SK-N-SH (cell line): ENCODE measurements at regions not wholly inside any gene's neighbourhood (a gene's known extent, or its start where the extent isn't known, plus 50 kb on each side); places are given as distances from the start of the nearest gene placed in this dataset.

Source experiments
- CTCF ChIA-PET: fragments of 300-600, 350-600 bp; formaldehyde crosslinking; extraction: SDS; loops from one replicate; lab custom pipeline; 2021; lab: Yijun Ruan, JAX
- POLR2A ChIA-PET: fragments of 350-600 bp; sonication (Branson Sonifier 250); formaldehyde crosslinking; extraction: SDS; loops from one replicate; lab custom pipeline; 2020; ENCODE audit warnings: antibody characterized with exemption, inconsistent platforms; lab: Yijun Ruan, JAX
- DNase-seq: peaks from one replicate; pipeline ENCODE4 v3.0.0; 2012
- H2AFZ ChIP-seq: fragments of 200-600 bp; sonication (generic); 2 replicates; pipeline ENCODE4 v1.8.1; 2016; ENCODE audit warnings: antibody characterized with exemption, mild to moderate bottlenecking, low read depth
- H3F3A ChIP-seq: fragments of 200-600 bp; sonication (generic); replicated peaks from 2 replicates; pipeline ENCODE3; 2016; ENCODE audit warnings: antibody characterized with exemption, mild to moderate bottlenecking; ENCODE audit not compliant: insufficient read depth
- H3K27ac ChIP-seq, 2 experiments: fragments of 200-500 bp in 1 of 2; fragments of 200-600 bp in 1 of 2; sonication (Bioruptor generic) in 1 of 2; sonication (generic), shearing (Covaris generic) in 1 of 2; 2 replicates each; pipeline versions ENCODE4 v1.5.1 to v1.6.1; 2014 to 2016; ENCODE audit warnings: low read depth in 2 of 2, inconsistent platforms in 1 of 2, low read length in 1 of 2, mild to moderate bottlenecking in 1 of 2, mixed read lengths in 1 of 2
- H3K27me3 ChIP-seq: fragments of 200-600 bp; sonication (generic), shearing (Covaris generic); 2 replicates; pipeline ENCODE4 v1.6.1; 2016; ENCODE audit warnings: mixed run types; ENCODE audit not compliant: insufficient read depth
- H3K36me3 ChIP-seq, 2 experiments: fragments of 200-500 bp in 1 of 2; fragments of 200-600 bp in 1 of 2; sonication (Bioruptor generic) in 1 of 2; sonication (generic) in 1 of 2; replicated peaks in 1 of 2; 2 replicates each; pipeline versions ENCODE3 to v1.5.1; 2014 to 2016; ENCODE audit warnings: low read length in 1 of 2, mild to moderate bottlenecking in 1 of 2; ENCODE audit not compliant: insufficient read depth in 2 of 2, control insufficient read depth in 1 of 2
- H3K4me1 ChIP-seq, 2 experiments: fragments of 200-500 bp in 1 of 2; fragments of 200-600 bp in 1 of 2; sonication (Bioruptor generic) in 1 of 2; sonication (generic), shearing (Covaris generic) in 1 of 2; 2 replicates each; pipeline versions ENCODE4 v1.5.1 to v1.6.1; 2014 to 2016; ENCODE audit warnings: low read depth in 1 of 2, low read length in 1 of 2, mixed run types in 1 of 2; ENCODE audit not compliant: insufficient read depth in 2 of 2, control insufficient read depth in 1 of 2
- H3K4me2 ChIP-seq: fragments of 200-600 bp; sonication (generic), shearing (Covaris generic); 2 replicates; pipeline ENCODE4 v1.6.1; 2017; ENCODE audit warnings: mixed run types
- H3K4me3 ChIP-seq, 2 experiments: fragments of 200-500 bp in 1 of 2; fragments of 200-600 bp in 1 of 2; sonication (Bioruptor generic) in 1 of 2; sonication (generic), shearing (Covaris generic) in 1 of 2; 2 replicates each; pipeline versions ENCODE4 v1.5.1 to v1.8.1; 2014 to 2016; ENCODE audit warnings: low read depth in 2 of 2, inconsistent platforms in 1 of 2, low read length in 1 of 2, mild to moderate bottlenecking in 1 of 2, mixed read lengths in 1 of 2, moderate library complexity in 1 of 2
- H3K79me2 ChIP-seq: fragments of 200-600 bp; sonication (generic); 2 replicates; pipeline ENCODE4 v1.8.1; 2017; ENCODE audit warnings: mild to moderate bottlenecking; ENCODE audit not compliant: insufficient read depth
- H3K9ac ChIP-seq: fragments of 200-600 bp; sonication (generic); 2 replicates; pipeline ENCODE4 v1.6.1; 2017; ENCODE audit warnings: mixed run types
- H3K9me2 ChIP-seq: fragments of 200-600 bp; sonication (generic); 2 replicates; pipeline ENCODE4 v1.6.1; 2017; ENCODE audit warnings: mixed run types
- H3K9me3 ChIP-seq: fragments of 200-600 bp; sonication (generic); 2 replicates; pipeline ENCODE4 v1.6.1; 2017; ENCODE audit warnings: mixed run types, mild to moderate bottlenecking, moderate library complexity
- H4K20me1 ChIP-seq: fragments of 200-600 bp; sonication (generic); 2 replicates; pipeline ENCODE4 v1.6.1; 2017; ENCODE audit warnings: mild to moderate bottlenecking, mixed run types; ENCODE audit not compliant: insufficient read depth
- CTCF ChIP-seq: fragments of 200-600 bp; sonication (generic); IDR thresholded peaks from 2 replicates; pipeline ENCODE4 v1.6.1; 2017; ENCODE audit warnings: antibody characterized with exemption, mild to moderate bottlenecking, moderate library complexity
- ELF1 ChIP-seq: IDR thresholded peaks from 2 replicates; pipeline ENCODE4 v1.4.0; 2012
- EZH2phosphoT487 ChIP-seq: fragments of 200-600 bp; sonication (generic); IDR thresholded peaks from 2 replicates; pipeline ENCODE4 v1.6.1; 2017; ENCODE audit warnings: low read depth, mixed run types, mild to moderate bottlenecking, antibody characterized with exemption, moderate library complexity, borderline replicate concordance
- FOSL2 ChIP-seq: IDR thresholded peaks from 2 replicates; pipeline ENCODE4 v1.4.0; 2012; ENCODE audit warnings: low read depth, mild to moderate bottlenecking, moderate library complexity, borderline replicate concordance
- FOXM1 ChIP-seq: IDR thresholded peaks from 2 replicates; pipeline ENCODE4 v1.4.0; 2012; ENCODE audit warnings: low read depth, mild to moderate bottlenecking
- GABPA ChIP-seq: IDR thresholded peaks from 2 replicates; pipeline ENCODE4 v1.4.0; 2012; ENCODE audit warnings: low read depth, mild to moderate bottlenecking
- GATA2 ChIP-seq: sonication (generic); formaldehyde crosslinking; IDR thresholded peaks from 2 replicates; pipeline ENCODE4 v1.5.0; 2020; ENCODE audit warnings: mild to moderate bottlenecking, missing genetic modification reagents
- JUND ChIP-seq: IDR thresholded peaks from 2 replicates; pipeline ENCODE4 v1.4.0; 2012
- MAX ChIP-seq: IDR thresholded peaks from 2 replicates; pipeline ENCODE4 v1.4.0; 2012; ENCODE audit warnings: low read depth
- MEF2A ChIP-seq: IDR thresholded peaks from 2 replicates; pipeline ENCODE4 v1.4.0; 2012; ENCODE audit warnings: low read depth, borderline replicate concordance
- NFIC ChIP-seq: IDR thresholded peaks from 2 replicates; pipeline ENCODE4 v1.4.0; 2012; ENCODE audit warnings: borderline replicate concordance
- POLR2AphosphoS5 ChIP-seq: IDR thresholded peaks from 2 replicates; pipeline ENCODE4 v1.6.1; 2012; ENCODE audit warnings: low read depth, low read length
- RAD21 ChIP-seq: IDR thresholded peaks from 2 replicates; pipeline ENCODE4 v1.6.1; 2012; ENCODE audit warnings: mild to moderate bottlenecking, low read length
- RXRA ChIP-seq: IDR thresholded peaks from 2 replicates; pipeline ENCODE4 v1.4.0; 2012; ENCODE audit warnings: low read depth, mild to moderate bottlenecking, borderline replicate concordance
- SIN3A ChIP-seq: IDR thresholded peaks from 2 replicates; pipeline ENCODE4 v1.6.1; 2012; ENCODE audit warnings: low read depth, mild to moderate bottlenecking, low read length, moderate library complexity, borderline replicate concordance
- TAF1 ChIP-seq: IDR thresholded peaks from 2 replicates; pipeline ENCODE4 v1.6.1; 2012; ENCODE audit warnings: low read depth, mild to moderate bottlenecking, low read length, moderate library complexity, borderline replicate concordance
- TCF12 ChIP-seq: IDR thresholded peaks from 2 replicates; pipeline ENCODE4 v1.4.0; 2012
- YY1 ChIP-seq: IDR thresholded peaks from 2 replicates; pipeline ENCODE4 v1.4.0; 2012; ENCODE audit warnings: low read depth, mild to moderate bottlenecking
- WGBS: methylation state at CpG from one replicate; pipeline ENCODE4 v1.1.6; 2017; ENCODE audit warnings: low lambda C conversion rate; 5-methylcytosine and 5-hydroxymethylcytosine counted together
- TF ChIP-seq, protein P1 (sequence below): IDR thresholded peaks from 2 replicates; pipeline ENCODE4 v1.4.0; 2012; ENCODE audit warnings: low read depth, borderline replicate concordance
- TF ChIP-seq, protein P2 (sequence below): IDR thresholded peaks from 2 replicates; pipeline ENCODE4 v1.6.1; 2012; ENCODE audit warnings: mild to moderate bottlenecking, low read depth, low read length, moderate library complexity

DNA sequence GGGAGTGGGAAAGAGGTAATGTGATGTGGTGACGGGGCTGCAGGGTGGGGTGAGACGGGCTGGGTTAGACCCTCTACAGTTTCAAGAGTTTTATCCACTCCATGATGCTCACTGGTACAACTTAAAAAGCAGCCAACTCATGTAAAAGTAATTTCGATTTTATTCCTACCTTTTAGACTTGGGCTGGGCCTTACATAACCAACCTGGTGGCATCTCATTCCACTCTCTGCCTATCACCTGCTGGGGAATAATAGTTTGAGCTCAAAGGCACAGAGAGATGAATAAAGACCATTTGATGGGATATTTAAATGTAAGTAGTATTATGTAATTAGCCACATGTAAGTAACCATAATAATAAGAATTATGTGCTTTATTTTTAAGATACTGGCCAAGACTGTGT, 366.0 kb upstream of the RNF32 start (continued):
- no peak for TF ChIP-seq NFIC
- TF ChIP-seq TCF12: no peak
- TF ChIP-seq YY1: no peak
- no peak for TF ChIP-seq ELF1
- TF ChIP-seq GABPA: no peak
- TF ChIP-seq, all 33 proteins: peak for 0

DNA sequence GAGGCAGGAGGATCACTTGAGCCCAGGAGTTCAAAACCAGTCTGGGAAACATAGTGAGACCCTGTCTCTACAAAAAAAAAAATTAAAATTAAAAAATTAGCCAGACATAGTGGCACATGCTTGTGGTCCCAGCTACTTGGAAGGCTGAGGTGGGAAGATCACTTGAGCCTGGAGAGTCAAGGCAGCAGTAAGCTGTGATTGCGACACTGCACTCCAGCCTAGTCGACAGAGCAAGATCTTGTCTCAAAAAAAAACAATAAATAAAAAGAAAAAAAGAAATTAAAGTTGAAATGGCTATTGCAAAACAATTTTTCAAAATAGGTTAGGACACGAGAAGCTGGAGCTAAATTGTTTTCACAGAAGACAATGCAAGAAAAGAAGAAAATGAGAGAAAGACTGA, 379.0 kb upstream of the RNF32 start:
- POLR2A ChIA-PET: no interaction called here
- CTCF ChIA-PET: no interaction called here

More for the DNA sequence above, 379.0 kb upstream of the RNF32 start:
- Histone ChIP-seq H3K4me3 (no peak overlapping the region), H3F3A (no peaks in the 10 kb centered on the region), H3K79me2 (no peaks in the 10 kb centered on the region), H3K9me3 (no peaks in the 10 kb centered on the region), H3K27me3 (peaks cover 26% of the 10 kb centered on the region), H2AFZ (no peak overlapping the region), H3K9me2 (no peaks in the 10 kb centered on the region), H3K4me2 (no peak overlapping the region), H3K27ac (no peak overlapping the region), H3K4me1 (no peaks in the 10 kb centered on the region), H3K36me3 (no peaks in the 10 kb centered on the region), H3K9ac (no peak overlapping the region), H4K20me1 (no peaks in the 10 kb centered on the region)
- TF ChIP-seq TCF12 (no peak), FOSL2 (no peak), ELF1 (no peak), RXRA (no peak), MEF2A (no peak), JUND (no peak), EZH2phosphoT487 (no peak), SIN3A (no peak), GATA2 (CRISPR knock-in tag) (no peak), CTCF (no peak), POLR2AphosphoS5 (no peak), RAD21 (no peak), MAX (no peak), FOXM1 (no peak), TAF1 (no peak)
- TF ChIP-seq, protein P1, sequence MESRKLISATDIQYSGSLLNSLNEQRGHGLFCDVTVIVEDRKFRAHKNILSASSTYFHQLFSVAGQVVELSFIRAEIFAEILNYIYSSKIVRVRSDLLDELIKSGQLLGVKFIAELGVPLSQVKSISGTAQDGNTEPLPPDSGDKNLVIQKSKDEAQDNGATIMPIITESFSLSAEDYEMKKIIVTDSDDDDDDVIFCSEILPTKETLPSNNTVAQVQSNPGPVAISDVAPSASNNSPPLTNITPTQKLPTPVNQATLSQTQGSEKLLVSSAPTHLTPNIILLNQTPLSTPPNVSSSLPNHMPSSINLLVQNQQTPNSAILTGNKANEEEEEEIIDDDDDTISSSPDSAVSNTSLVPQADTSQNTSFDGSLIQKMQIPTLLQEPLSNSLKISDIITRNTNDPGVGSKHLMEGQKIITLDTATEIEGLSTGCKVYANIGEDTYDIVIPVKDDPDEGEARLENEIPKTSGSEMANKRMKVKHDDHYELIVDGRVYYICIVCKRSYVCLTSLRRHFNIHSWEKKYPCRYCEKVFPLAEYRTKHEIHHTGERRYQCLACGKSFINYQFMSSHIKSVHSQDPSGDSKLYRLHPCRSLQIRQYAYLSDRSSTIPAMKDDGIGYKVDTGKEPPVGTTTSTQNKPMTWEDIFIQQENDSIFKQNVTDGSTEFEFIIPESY: no peak
- TF ChIP-seq, protein P2, sequence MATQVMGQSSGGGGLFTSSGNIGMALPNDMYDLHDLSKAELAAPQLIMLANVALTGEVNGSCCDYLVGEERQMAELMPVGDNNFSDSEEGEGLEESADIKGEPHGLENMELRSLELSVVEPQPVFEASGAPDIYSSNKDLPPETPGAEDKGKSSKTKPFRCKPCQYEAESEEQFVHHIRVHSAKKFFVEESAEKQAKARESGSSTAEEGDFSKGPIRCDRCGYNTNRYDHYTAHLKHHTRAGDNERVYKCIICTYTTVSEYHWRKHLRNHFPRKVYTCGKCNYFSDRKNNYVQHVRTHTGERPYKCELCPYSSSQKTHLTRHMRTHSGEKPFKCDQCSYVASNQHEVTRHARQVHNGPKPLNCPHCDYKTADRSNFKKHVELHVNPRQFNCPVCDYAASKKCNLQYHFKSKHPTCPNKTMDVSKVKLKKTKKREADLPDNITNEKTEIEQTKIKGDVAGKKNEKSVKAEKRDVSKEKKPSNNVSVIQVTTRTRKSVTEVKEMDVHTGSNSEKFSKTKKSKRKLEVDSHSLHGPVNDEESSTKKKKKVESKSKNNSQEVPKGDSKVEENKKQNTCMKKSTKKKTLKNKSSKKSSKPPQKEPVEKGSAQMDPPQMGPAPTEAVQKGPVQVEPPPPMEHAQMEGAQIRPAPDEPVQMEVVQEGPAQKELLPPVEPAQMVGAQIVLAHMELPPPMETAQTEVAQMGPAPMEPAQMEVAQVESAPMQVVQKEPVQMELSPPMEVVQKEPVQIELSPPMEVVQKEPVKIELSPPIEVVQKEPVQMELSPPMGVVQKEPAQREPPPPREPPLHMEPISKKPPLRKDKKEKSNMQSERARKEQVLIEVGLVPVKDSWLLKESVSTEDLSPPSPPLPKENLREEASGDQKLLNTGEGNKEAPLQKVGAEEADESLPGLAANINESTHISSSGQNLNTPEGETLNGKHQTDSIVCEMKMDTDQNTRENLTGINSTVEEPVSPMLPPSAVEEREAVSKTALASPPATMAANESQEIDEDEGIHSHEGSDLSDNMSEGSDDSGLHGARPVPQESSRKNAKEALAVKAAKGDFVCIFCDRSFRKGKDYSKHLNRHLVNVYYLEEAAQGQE: no peak
- DNase-seq: no peak
- 2% methylated on average over 3 of the region's 3 CpGs for WGBS
